ENCODE measurements at regions not wholly inside any gene's neighbourhood (a gene's known extent, or its start where the extent isn't known, plus 50 kb on each side); places are given as distances from the start of the nearest gene placed in this dataset.

- no peak for FAIRE-seq
- DNase-seq (ENCODE audit: insufficient read length, low spot score) = no peak
Measured at GRCh38 chr9:78778861-78779374, 482.0 kb downstream of the PSAT1 start.

DNA sequence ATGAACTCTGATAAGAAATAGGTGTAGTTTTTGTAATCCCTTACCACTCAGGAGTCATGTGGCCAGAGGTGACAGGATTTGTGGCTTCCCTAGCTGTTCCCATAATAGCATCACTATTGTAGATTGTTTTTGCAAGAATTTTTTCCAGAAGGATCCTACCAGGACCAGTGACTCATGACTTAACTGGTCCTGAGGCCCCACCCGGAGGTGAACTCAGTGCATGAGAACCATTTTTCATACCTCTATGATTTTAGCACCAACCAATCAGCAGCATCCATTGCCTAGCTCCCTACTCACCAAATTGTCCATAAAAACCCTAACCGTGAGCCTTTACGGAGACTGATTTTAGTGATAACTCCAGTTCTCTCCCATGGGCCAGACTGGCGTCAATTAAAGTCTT, 484.8 kb downstream of the PSAT1 start:
- FAIRE-seq (no peak), DNase-seq (ENCODE audit: insufficient read length, low spot score) (no peak)

- FAIRE-seq = no peak
Measured at GRCh38 chr9:78782234-78782633, 485.3 kb downstream of the PSAT1 start.

GRCh38 chr9:78782858-78783257, 485.9 kb downstream of the PSAT1 start:
- DNase-seq (ENCODE audit: insufficient read length, low spot score) (no peak), FAIRE-seq (no peak)

More at GRCh38 chr9:78782234-78782633, 485.3 kb downstream of the PSAT1 start:
- DNase-seq (ENCODE audit: insufficient read length, low spot score) = no peak

DNA sequence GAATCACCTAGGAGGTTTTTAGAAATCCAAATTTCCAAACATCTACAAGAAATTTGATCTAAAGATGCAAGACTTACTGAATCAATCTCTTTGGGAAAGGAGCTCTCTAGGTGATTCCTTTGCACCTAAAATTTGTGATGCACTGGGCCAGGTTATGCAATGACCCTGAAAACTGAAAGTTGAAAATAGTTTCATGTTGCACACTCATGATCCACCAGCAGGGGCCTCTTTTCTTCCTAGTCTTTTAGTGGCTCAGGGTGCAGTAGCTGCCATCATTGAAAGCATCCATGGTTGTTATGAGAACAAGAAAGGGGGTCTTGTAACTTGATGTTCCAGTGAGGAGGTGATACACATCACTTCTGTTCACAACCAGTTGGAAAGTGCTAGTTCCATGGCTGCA, 486.8 kb downstream of the PSAT1 start:
- FAIRE-seq (no peak), DNase-seq (ENCODE audit: insufficient read length, low spot score) (no peak)

- DNase-seq (ENCODE audit: insufficient read length, low spot score) (no peak), FAIRE-seq (no peak)
Measured at GRCh38 chr9:78786794-78787193, 489.9 kb downstream of the PSAT1 start.

GRCh38 chr9:78788101-78788500, 491.2 kb downstream of the PSAT1 start:
- FAIRE-seq = no peak
- no peak for DNase-seq (ENCODE audit: insufficient read length, low spot score)

DNA sequence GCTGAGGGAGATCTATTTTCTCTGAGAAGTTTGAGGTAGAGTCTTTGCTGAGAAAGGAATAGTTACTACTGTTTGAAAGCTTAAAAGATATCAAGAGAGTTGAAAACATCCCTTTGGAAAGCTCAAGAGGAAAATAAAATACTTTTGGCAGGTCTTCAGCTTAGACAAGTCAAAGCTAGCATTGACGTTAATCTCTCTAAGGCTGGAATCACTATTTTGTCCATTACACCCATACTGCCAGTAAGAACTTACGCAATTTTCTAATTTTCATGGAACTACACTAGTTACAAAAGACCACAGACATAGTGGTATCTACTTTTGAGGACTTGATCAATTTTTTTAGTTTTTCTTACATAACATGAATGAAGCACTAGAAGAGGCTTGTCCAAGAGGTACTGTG, 494.9 kb downstream of the PSAT1 start:
- no peak for FAIRE-seq
- no peak for DNase-seq (ENCODE audit: insufficient read length, low spot score)

GRCh38 chr9:78792745-78793144, 495.8 kb downstream of the PSAT1 start:
- DNase-seq (ENCODE audit: insufficient read length, low spot score) (no peak), FAIRE-seq (no peak)

DNA sequence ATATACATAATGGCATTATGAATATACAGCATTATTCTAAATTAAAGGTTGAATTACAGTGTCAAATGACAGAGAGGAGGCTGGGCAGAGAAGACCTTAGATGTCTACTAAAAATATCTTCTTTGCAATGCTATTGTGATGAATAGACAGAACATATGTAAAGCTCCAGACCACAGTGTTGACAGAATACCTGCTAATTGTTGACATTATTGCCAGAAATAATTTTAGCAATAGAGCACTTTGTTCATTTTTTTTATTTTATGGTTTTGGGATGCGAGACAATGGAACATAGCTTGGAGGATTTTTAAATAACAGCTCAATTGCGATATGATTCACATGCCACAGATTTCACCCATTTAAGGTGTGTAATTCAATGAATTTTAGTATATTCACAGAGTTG, 508.8 kb downstream of the PSAT1 start:
- DNase-seq (ENCODE audit: insufficient read length, low spot score) (no peak), FAIRE-seq (no peak)

GRCh38 chr9:78806492-78807160, 509.7 kb downstream of the PSAT1 start:
- DNase-seq (ENCODE audit: insufficient read length, low spot score) (no peak), FAIRE-seq (no peak)

DNA sequence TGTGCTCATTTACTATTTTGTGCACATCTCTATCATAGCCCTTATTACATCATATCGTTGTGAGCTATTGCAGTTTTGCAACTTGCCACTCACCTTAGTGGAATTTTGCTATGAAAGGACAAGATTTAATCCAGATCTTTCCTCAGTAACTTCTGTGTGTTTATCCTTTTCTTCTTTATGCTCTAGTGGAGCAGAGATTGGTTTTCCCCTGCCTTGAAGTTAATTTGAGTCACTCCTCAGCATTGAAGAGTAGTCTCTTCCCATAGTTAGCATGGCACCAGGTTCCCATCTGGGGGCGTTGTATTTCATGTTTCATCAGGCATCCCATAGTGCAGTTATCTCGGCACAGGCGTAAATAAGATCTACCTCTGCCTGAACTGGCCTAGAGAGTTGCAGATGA, 510.4 kb downstream of the PSAT1 start:
- FAIRE-seq (no peak), DNase-seq (ENCODE audit: insufficient read length, low spot score) (no peak)

- FAIRE-seq (no peak), DNase-seq (ENCODE audit: insufficient read length, low spot score) (no peak)
Measured at GRCh38 chr9:78808048-78808447, 511.1 kb downstream of the PSAT1 start.

- no peak for FAIRE-seq
- DNase-seq (ENCODE audit: insufficient read length, low spot score) = no peak
Measured at GRCh38 chr9:78811622-78812276, 514.8 kb downstream of the PSAT1 start.

GRCh38 chr9:78812665-78813064, 515.7 kb downstream of the PSAT1 start:
- DNase-seq (ENCODE audit: insufficient read length, low spot score) (no peak), FAIRE-seq (no peak)

GRCh38 chr9:78813602-78814180, 516.8 kb downstream of the PSAT1 start:
- no peak for DNase-seq (ENCODE audit: insufficient read length, low spot score)
- FAIRE-seq = no peak

DNA sequence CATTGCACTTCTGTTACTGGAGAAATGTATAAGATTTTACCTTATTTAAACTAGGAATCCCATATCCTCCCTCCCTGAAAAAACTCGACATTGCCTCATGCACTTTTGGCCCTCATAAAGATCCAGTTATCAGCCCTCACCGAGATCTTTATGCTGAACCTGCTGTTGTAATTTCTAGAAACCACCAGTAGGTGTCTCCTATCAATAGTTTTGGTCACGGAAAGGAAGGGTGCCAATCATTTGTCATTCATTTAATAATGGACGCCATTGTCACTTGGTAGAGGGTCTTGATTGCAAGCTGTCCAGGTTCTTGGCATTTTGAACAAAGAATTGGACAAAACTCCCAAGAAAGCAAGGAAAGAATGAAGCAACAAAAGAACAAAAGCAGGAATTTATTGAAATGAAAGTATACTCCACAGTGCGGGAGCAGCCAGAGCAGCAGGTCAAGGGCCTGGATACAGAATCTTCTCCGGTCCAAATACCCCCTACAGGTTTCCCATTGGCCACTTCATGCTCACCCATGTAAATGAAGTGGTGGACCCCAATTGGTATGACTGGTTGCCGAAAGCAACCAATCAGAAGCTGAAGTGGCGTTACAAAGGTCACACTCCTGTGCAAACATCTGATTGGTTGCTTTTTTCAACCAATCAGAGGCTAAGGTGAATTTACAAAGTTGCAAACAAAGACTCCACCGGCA, 524.3 kb downstream of the PSAT1 start:
- DNase-seq (ENCODE audit: insufficient read length, low spot score) (peak; percentile 32), FAIRE-seq (peak; percentile 35)

DNA sequence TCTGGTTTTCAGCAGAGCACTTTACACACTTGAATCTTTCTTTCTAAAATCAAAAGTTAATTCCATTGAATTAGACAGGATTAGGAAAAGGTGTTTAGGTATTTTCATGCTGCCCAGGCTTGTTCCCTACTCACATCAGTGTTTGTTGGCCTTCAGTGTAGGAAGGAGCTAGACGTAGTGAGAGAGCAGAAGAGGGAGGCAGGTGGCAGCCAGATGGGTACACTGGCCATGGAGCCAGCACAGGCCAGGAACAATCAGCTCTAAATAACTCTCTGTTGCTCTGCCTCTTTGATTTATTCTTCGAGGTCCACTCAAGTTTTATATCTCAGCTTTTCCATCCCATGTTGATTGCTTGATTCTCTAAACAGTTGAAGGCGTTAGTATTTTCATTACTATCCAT, 529.6 kb downstream of the PSAT1 start:
- DNase-seq (ENCODE audit: insufficient read length, low spot score) (no peak), FAIRE-seq (no peak)

DNA sequence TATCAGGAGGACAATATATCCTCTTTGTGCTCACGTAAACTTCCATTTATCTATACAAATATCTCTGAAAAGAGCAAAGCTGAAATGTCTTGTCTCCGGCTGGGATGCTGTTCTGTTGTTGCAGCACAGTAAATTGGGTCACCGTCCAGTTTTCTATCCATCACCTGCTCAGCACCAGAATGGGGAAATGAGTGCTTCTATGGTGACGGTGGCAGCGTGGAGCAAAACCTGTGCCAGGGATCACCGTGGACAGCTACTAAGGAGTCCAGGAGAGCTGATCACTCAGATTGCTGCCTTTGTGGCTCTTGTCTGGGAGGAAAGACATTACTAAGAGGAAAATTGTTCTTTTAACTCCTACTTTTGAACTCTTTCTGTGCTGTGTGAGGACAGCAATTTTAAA, 531.6 kb downstream of the PSAT1 start:
- no peak for FAIRE-seq
- DNase-seq (ENCODE audit: insufficient read length, low spot score) = no peak

- FAIRE-seq = no peak
- DNase-seq (ENCODE audit: insufficient read length, low spot score) = no peak
Measured at GRCh38 chr9:78830301-78830700, 533.4 kb downstream of the PSAT1 start.

DNA sequence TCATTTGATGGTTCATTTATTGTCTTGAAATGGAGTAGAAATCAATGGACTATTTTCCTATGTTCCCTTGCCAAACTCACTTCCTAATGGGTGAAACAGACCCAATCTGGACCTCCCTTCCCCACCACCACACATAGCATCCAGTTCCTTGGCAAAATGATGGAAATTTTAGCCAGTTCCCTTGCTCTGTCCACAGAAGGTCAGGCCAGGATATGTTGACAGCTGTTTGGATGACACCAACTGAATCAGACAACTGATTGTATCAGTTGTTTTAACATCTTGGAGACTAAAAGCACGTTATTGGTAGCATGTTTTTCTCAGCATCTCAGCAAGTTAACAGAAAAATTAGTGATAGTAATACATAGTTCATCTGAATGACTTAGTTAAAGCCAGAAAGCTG, 534.8 kb downstream of the PSAT1 start:
- DNase-seq (ENCODE audit: insufficient read length, low spot score) (no peak), FAIRE-seq (no peak)
